Astrocyte of the cerebellum (primary cell): ENCODE measurements at regions not wholly inside any gene's neighbourhood (a gene's known extent, or its start where the extent isn't known, plus 50 kb on each side); places are given as distances from the start of the nearest gene placed in this dataset.
"Not testable (repeated sequence)": the region's sequence is repeated elsewhere in the genome, so short reads cannot be mapped to it uniquely, and the experiment has no call there.

Experiments used
- DNase-seq: peaks from one replicate; pipeline ENCODE4 v3.0.0-alpha.2; 2011; ENCODE audit warnings: low read depth
- H3K4me3 ChIP-seq: 2 replicates; pipeline ENCODE4 v1.5.1; 2011; ENCODE audit warnings: mild to moderate bottlenecking, low read depth, low read length, moderate library complexity
- CTCF ChIP-seq: IDR thresholded peaks from 2 replicates; pipeline ENCODE4 v1.5.1; 2012; ENCODE audit warnings: low read length, low read depth, moderate library complexity, mild to moderate bottlenecking; ENCODE audit errors: missing control alignments
- in situ Hi-C: cut with HindIII; loops from 2 replicates; pipeline ENCODE4 v1.10.0; 2017; ENCODE audit warnings: low sequenced_read_pairs

- no peak for TF ChIP-seq CTCF
- no peak for DNase-seq
- in situ Hi-C loops: no loop called here
- H3K4me3 ChIP-seq: no peak overlapping the region
Measured at GRCh38 chr13:84776593-84776992, 894.3 kb upstream of the SLITRK1 start.

GRCh38 chr13:84775920-84776319 is 893.6 kb upstream of the SLITRK1 start:
- H3K4me3 ChIP-seq, in situ Hi-C loops, DNase-seq: not testable (repeated sequence)

GRCh38 chr13:84774111-84774510 is 891.8 kb upstream of the SLITRK1 start:
- in situ Hi-C loops: no loop called here
- TF ChIP-seq CTCF: no peak
- no peak for DNase-seq

GRCh38 chr13:84760956-84761355 is 878.7 kb upstream of the SLITRK1 start:
- no peak overlapping the region for H3K4me3 ChIP-seq
- TF ChIP-seq CTCF: no peak
- DNase-seq: no peak
- in situ Hi-C loops: no loop called here

More at GRCh38 chr13:84774111-84774510, 891.8 kb upstream of the SLITRK1 start:
- H3K4me3 ChIP-seq: no peak overlapping the region

GRCh38 chr13:84749126-84749525 is 866.9 kb upstream of the SLITRK1 start:
- in situ Hi-C loops: no loop called here

GRCh38 chr13:84745051-84745551 is 862.8 kb upstream of the SLITRK1 start:
- H3K4me3 ChIP-seq: no peak overlapping the region
- TF ChIP-seq CTCF: no peak
- no peak for DNase-seq
- in situ Hi-C loops: no loop called here

More at GRCh38 chr13:84749126-84749525, 866.9 kb upstream of the SLITRK1 start:
- no peak overlapping the region for H3K4me3 ChIP-seq
- DNase-seq: no peak
- no peak for TF ChIP-seq CTCF

- no peak overlapping the region for H3K4me3 ChIP-seq
- in situ Hi-C loops: no loop called here
- no peak for TF ChIP-seq CTCF
- no peak for DNase-seq
Measured at GRCh38 chr13:84744203-84744602, 861.9 kb upstream of the SLITRK1 start.
